ENCODE measurements at regions not wholly inside any gene's neighbourhood (a gene's known extent, or its start where the extent isn't known, plus 50 kb on each side); places are given as distances from the start of the nearest gene placed in this dataset.
"Not testable (repeated sequence)": the region's sequence is repeated elsewhere in the genome, so short reads cannot be mapped to it uniquely, and the experiment has no call there.

DNA sequence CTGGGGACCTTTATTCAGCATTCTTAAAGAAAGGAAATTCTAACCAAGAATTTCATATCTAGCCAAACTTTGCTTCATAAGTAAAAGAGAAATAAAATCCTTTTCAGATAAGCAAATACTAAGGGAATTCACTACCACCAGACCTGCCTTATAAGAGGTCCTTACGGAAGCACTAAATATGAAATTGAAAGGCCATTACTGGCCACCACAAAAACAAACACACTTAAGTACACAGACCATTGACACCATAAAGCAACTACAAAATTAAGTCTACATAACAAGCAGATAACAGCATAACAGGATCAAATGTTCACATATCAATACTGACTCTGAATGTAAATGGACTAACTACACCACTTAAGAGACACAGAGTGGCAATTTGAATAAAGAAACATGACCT lies 361.4 kb upstream of the POU5F2 start:
- intact Hi-C loops (cut with DNase I), result no loop called here

GRCh38 chr5:94097384-94097783 lies 356.0 kb upstream of the POU5F2 start:
- intact Hi-C loops (cut with DNase I); DNase-seq: not testable (repeated sequence)

More for the DNA sequence above, 361.4 kb upstream of the POU5F2 start:
- no peak for DNase-seq

DNA sequence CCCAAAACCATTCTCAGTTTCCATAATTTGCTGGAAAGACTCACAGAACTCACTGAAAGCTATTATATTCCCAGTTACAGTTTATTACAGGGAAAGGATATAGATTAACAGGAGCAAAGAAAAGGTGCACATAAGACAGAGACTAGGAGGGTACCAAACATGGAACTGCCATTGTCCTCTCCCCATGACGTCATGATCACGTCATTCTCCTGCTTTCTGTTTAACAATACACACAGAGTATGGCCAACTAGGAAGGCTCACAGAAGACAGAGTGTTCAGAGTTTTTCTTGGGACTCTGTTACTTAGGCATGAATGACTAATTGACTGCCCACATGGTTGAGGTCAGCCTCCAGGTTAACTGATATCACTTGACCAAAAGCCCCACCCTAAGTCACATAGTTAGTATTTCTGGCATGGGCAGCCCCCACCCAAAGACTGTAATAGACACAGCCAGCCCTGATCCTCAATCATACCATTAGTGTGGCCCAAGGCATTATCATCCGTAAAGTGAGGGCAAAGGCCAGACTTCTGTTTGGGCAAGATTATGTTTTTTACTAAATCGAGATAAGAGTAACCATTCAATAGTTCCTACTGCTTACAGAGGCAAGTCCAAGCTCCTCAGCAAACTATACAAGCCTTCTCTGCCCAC lies 353.5 kb upstream of the POU5F2 start:
- intact Hi-C loops (cut with DNase I), result no loop called here
- DNase-seq, result no peak

GRCh38 chr5:94093300-94093699 lies 351.9 kb upstream of the POU5F2 start:
- intact Hi-C loops (cut with DNase I), result no loop called here
- no peak for DNase-seq

DNA sequence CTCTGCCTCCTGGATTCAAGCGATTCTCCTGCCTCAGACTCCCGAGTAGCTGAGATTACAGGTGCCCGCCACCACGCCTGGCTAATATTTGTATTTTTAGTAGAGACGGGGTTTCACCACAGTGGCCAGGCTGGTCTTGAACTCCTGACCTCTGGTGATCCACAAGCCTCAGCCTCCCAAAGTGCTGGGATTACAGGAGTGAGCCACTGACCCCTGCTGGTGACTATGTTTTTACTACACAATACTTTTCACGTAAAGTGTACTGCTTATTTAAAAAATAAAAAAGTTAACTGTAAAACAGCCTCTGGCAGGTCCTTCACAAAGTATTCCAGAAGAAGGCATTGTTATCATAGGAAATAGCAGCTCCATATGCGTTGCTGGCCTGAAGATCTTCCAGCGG lies 345.2 kb upstream of the POU5F2 start:
- intact Hi-C loops (cut with DNase I), result not testable (repeated sequence)
- peak in 1 of 10 donors; percentile 51 for DNase-seq

GRCh38 chr5:94086194-94086593 lies 344.8 kb upstream of the POU5F2 start:
- intact Hi-C loops (cut with DNase I), result no loop called here
- no peak for DNase-seq

GRCh38 chr5:94082405-94082804 lies 341.0 kb upstream of the POU5F2 start:
- DNase-seq, result no peak
- intact Hi-C loops (cut with DNase I), result no loop called here

DNA sequence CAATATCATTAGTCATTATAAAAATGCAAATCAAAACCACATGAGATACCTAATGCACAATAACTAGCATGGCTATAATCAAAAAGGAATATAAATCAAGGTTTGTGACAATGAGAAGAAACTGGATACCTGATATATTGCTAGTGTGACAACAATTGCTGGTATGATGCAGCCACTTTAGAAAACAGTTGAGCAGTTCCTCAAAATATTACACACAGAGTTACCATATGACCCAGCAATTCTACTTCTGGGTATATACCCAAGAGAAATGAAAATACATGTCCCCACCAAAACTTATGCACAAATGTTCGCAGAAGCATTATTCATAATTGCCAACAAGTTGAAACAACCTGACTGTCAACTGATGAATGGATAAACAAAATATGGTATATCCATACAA lies 339.7 kb upstream of the POU5F2 start:
- intact Hi-C loops (cut with DNase I), result no loop called here

DNA sequence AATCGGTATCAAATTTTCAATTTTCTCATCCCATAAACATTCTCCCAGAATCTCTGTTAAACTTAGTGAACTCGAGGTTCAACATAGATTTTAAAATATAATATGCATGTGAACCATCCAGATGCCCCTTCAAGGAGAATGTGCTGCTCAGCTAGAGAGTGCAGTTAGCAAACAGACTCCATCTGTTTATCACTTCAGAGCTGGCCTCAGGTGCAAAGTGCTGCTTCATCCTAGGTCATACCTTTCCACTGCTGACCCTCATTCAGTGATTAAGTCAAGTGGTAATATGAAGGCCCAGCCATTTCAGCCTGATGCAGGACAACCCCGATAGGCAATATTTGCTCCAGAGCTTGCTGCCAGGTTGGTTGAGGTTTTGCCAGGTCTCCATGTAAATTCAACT lies 339.0 kb upstream of the POU5F2 start:
- intact Hi-C loops (cut with DNase I), result no loop called here

More for the DNA sequence above, 339.7 kb upstream of the POU5F2 start:
- DNase-seq, result no peak

GRCh38 chr5:94072116-94072515 lies 330.7 kb upstream of the POU5F2 start:
- intact Hi-C loops (cut with DNase I), result no loop called here

More for the DNA sequence above, 339.0 kb upstream of the POU5F2 start:
- DNase-seq, result no peak

DNA sequence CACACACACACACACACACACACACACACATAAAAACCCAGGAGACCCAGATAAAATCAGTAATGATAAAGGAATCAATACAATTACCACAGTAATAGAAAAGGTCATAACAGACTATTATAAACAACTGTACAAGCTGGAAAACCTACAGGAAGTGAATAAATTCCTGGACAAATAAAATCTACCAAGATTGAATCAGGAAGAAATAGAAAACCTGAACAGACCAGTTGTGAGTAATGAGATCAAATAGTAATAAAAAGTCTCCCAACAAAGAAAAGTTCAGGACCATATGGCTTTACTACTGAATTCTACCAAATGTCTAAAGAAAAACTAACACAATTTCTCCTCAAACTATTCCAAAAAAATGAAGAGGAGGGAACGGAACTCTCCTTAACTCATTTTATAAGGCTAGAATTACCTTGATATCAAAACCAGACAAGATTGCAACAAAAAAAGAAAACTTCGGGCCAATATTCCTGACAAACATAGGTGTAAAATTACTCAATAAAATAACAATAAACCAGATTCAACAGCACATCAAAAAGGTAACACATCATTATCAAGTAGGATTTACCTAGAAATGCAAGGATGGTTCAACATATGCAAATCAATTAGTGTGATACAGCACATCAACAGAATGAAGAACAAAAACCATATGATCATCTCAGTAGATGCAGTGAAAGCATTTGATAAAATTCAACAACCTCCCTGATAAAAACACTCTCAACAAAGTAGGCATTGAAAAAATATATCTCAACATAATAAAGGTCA lies 325.2 kb upstream of the POU5F2 start:
- DNase-seq, result no peak
- intact Hi-C loops (cut with DNase I), result no loop called here

More at GRCh38 chr5:94072116-94072515, 330.7 kb upstream of the POU5F2 start:
- no peak for DNase-seq

DNA sequence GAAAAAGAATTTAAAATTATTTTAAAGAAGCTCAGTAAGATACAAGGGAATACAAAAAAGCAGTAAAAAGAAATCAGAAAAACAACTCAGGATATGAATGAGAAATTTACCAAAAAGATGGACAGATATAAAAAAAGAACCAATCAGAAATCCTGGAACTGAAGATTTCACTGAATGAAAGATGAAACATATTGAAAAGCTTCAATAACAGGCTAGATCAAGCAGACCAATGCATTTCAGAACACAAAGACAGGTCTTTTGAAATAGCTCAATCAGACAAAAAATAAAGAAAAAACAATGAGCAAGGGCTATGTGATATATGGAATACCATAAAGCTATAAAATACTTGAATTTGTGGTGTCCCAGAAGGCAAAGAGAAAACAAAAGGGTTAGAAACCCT lies 322.6 kb upstream of the POU5F2 start:
- DNase-seq, result no peak
- intact Hi-C loops (cut with DNase I), result no loop called here

DNA sequence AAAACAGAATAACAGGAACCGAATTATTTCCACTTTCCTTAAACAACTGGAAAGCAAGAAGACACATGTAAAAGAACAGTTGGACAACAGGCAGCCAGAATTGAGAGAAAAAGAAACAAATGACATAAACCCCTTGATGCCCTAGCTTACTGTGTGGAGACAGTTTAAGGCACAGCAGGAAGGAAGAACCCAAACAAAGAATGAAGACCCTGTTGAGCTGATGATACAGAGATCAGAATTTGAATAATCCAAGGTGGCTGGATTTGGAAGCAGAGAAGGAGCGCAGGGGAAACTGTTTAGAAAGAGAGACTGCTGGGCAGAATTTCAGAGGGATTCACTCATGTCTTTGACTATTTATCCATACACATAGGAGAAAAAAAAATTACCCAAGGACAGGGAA lies 316.3 kb upstream of the POU5F2 start:
- intact Hi-C loops (cut with DNase I), result no loop called here
- no peak for DNase-seq

DNA sequence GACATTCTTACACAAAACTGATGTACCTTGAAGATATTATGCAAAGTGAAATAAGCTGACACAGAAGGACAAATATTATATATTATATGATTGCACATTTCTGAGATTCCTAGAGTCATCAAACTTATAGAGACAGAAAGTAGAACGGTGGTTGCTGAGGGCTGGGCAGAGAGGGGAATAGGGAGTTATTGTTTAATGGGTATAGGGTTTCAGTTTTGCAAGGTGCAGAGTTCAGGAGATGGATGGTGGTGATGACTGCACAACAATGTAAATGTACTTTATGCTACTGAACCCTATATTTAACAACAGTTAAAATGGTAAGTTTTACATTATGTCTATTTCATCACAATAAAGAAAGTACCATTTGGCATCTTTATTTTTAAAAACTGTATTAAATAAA lies 315.8 kb upstream of the POU5F2 start:
- intact Hi-C loops (cut with DNase I), result no loop called here
- no peak for DNase-seq

GRCh38 chr5:94049307-94049922 lies 308.0 kb upstream of the POU5F2 start:
- DNase-seq; intact Hi-C loops (cut with DNase I): not testable (repeated sequence)

DNA sequence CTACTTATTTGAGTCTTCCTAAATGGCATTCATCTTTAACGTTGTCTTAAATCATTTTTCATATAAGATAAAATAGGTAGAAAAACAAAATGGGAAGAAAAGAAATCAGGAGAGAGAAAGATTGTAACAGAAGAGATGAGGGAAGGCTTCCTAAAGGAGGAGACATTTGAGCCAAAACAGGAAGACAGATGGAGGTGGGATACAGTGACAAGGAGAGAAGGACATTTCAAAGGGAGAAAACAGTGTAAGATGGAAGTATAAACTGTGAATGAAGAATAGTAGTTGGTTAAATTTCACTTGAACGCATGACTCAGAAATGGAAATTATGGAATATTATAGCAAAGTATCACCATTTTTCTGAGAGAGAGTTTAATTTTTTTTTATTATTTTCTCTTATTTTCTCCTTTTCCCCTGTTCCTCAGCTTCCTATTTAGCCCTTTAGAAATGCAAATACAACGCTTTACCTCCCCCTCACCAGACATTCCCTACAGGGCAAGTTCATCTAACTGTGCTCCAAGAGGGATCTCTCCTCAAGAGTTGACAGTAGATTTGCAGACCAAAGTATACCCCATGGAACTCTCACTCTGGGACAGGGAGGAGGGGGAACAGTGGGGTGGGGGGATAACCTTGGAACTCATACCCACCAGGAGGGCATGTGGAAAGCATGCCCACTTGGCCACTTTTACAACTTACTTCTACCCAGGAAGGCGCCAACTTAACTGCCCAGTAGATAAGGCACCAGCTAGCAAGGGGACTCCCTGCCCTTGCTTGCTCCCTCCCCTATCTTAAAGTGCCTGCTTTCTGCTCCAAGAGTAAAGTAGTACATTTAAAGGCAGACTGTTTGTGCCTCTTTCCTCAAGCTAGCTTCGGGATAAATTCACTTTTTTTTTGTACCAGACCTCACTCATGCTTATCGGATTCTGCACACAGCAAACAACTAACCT lies 304.7 kb upstream of the POU5F2 start:
- intact Hi-C loops (cut with DNase I), result no loop called here
- DNase-seq, result no peak

- intact Hi-C loops (cut with DNase I), result no loop called here
- DNase-seq, result no peak
Measured at GRCh38 chr5:94043311-94043710, 301.9 kb upstream of the POU5F2 start.

GRCh38 chr5:94040591-94041148 lies 299.3 kb upstream of the POU5F2 start:
- DNase-seq, result no peak
- intact Hi-C loops (cut with DNase I), result no loop called here

GRCh38 chr5:94039101-94039500 lies 297.7 kb upstream of the POU5F2 start:
- no peak for DNase-seq
- intact Hi-C loops (cut with DNase I), result no loop called here

- no peak for DNase-seq
- intact Hi-C loops (cut with DNase I), result no loop called here
Measured at GRCh38 chr5:94031631-94032030, 290.2 kb upstream of the POU5F2 start.

All from posterior cingulate gyrus (tissue), 11 donors.